Esophagus (tissue), 2 donors: ENCODE measurements at regions not wholly inside any gene's neighbourhood (a gene's known extent, or its start where the extent isn't known, plus 50 kb on each side); places are given as distances from the start of the nearest gene placed in this dataset.
"Not testable (repeated sequence)": the region's sequence is repeated elsewhere in the genome, so short reads cannot be mapped to it uniquely, and the experiment has no call there.

Source experiments
- H3K27ac ChIP-seq, 2 donors: one replicate each; pipeline ENCODE4 v1.5.1; 2013; ENCODE audit warnings: low read depth in 2 of 2, mild to moderate bottlenecking in 2 of 2, inconsistent platforms in 1 of 2, low read length in 1 of 2, moderate library complexity in 1 of 2
- H3K27me3 ChIP-seq, 2 donors: one replicate each; pipeline ENCODE4 v1.6.1; 2013; ENCODE audit warnings: low read length in 2 of 2, control low read depth in 1 of 2, mild to moderate bottlenecking in 1 of 2; ENCODE audit not compliant: insufficient read depth in 2 of 2, control insufficient read depth in 1 of 2
- H3K36me3 ChIP-seq, 2 donors: one replicate each; pipeline ENCODE4 v1.6.1; 2013; ENCODE audit warnings: low read length in 1 of 2; ENCODE audit not compliant: control insufficient read depth in 2 of 2, insufficient read depth in 2 of 2
- H3K4me1 ChIP-seq, 2 donors: one replicate each; pipeline ENCODE4 v1.6.1; 2013; ENCODE audit warnings: low read length in 1 of 2; ENCODE audit not compliant: control insufficient read depth in 2 of 2, insufficient read depth in 2 of 2
- H3K4me3 ChIP-seq, 2 donors: one replicate each; pipeline ENCODE4 v1.5.1; 2013; ENCODE audit warnings: low read length in 2 of 2, mild to moderate bottlenecking in 2 of 2, low read depth in 1 of 2, moderate library complexity in 1 of 2
- H3K9me3 ChIP-seq, 2 donors: one replicate each; pipeline ENCODE4 v1.6.1; 2013; ENCODE audit warnings: mild to moderate bottlenecking in 2 of 2, low read depth in 1 of 2, low read length in 1 of 2, moderate library complexity in 1 of 2; ENCODE audit not compliant: control insufficient read depth in 2 of 2, insufficient read depth in 1 of 2
- WGBS, 2 donors: extraction: QIAGEN DNeasy Blood & Tissue Kit; methylation state at CpG; one replicate each; pipeline ENCODE4 v1.1.7; 2013; 5-methylcytosine and 5-hydroxymethylcytosine counted together
- donor health status: healthy with polysubstance abuse.
- donor health status: Bipolar disorder and iron deficiency.

- H3K9me3 ChIP-seq = no peaks in the 10 kb centered on the region
- H3K4me3 ChIP-seq = no peak overlapping the region
- no peak overlapping the region for H3K27ac ChIP-seq
- H3K36me3 ChIP-seq = no peaks in the 10 kb centered on the region
- no peaks in the 10 kb centered on the region for H3K27me3 ChIP-seq
- 72 to 76% methylated on average over 4 of the region's 4 CpGs for WGBS, 2 donors
- H3K4me1 ChIP-seq = no peaks in the 10 kb centered on the region
Measured at GRCh38 chr1:94362466-94363058, 55.6 kb upstream of the ABCD3 start.

DNA sequence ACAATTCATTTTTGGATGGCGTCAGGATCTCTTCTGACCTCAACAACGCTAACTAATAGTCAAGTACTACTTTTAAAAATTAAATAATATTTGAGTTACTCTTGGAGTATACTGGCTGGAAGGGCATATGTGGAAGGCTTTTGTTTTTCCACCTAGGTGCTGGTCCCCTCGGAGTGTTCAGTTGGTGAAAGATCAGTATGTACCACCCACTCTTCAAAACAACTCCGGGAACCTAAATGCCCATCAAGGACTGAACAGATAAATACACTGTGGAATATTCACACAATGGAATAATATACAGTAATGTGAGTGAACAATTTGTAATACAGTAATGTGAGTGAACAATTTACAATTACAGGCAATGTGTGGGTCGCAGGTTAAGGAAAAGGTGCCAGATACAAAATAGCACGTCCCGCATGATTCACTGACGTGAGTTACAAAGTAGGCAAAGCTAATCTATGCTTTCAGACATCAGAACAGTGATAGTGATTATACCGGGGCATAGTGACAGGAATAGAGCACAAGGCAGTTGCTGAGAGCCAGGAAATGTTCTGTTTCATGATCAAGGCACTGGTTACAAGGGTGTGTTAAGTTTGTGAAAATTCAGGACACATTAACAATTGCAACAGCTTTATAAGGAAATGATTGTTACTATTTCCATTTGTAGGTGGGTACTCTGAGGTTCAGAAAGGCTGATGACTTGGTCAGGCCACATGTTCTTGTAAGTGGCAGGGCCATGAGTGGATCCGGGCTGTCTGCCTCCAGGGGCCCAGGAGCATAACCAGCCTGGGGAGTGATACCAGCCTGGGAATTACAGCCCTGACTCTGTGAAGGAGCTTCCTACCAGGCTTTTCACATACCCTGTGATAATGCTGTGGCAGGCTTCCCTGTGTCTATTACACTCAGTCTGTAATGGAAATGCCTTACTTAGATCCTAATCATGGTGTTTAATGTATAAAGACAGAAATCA lies 59.3 kb upstream of the ABCD3 start:
- Histone ChIP-seq H3K27ac (no peak overlapping the region), H3K9me3 (no peaks in the 10 kb centered on the region), H3K4me3 (no peak overlapping the region), H3K27me3 (no peaks in the 10 kb centered on the region), H3K4me1 (no peaks in the 10 kb centered on the region), H3K36me3 (no peaks in the 10 kb centered on the region)
- 90% methylated on average over 10 of the region's 10 CpGs for WGBS, 2 donors

DNA sequence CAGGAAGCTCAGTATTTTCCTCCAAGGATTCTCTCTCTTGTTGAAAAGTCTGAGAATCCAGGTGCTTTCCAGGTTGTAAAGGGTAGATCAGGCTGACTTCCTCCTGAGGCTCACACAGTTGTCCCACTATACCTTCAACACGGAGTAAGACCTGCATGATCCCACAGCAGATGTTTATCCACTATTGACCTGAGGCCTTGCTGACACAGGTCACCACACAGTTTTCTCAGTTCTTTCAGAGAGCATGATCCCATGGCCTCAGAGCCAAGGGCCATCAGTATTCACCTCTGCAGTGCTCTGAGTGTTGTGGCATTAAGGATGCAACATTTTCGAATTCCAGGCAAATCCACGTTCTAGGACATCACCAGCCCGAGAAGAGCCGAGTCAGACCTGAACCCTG lies 60.5 kb upstream of the ABCD3 start:
- no peaks in the 10 kb centered on the region for H3K9me3 ChIP-seq
- WGBS, 2 donors = 87% methylated on average over 5 of the region's 5 CpGs
- H3K27ac ChIP-seq = no peak overlapping the region
- no peaks in the 10 kb centered on the region for H3K27me3 ChIP-seq
- H3K36me3 ChIP-seq = no peaks in the 10 kb centered on the region
- H3K4me3 ChIP-seq = no peak overlapping the region
- no peaks in the 10 kb centered on the region for H3K4me1 ChIP-seq

- 39 to 46% methylated on average over 3 of the region's 3 CpGs for WGBS, 2 donors
- H3K27me3 ChIP-seq = no peaks in the 10 kb centered on the region
Measured at GRCh38 chr1:94355485-94355980, 62.7 kb upstream of the ABCD3 start.

DNA sequence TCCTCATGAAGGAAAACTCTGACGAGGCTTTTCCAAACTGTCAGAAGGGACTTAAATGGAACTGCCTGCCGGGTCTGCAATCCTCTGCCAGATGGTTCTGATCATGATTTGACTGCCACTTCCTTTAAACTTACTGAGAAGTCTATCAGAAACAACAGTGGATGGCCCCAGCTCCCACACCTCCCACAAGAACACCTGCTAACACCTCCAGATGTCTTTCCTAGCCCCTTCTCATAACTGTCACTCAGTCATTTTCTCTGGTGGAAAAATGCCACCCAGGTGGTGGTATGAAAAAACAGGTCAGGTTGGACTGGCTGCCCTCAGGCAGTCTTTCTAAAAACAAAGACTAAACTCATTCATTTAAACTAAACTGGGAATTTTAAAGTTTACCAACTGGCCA lies 66.7 kb upstream of the ABCD3 start:
- Histone ChIP-seq H3K36me3 (no peaks in the 10 kb centered on the region), H3K4me3 (no peak overlapping the region), H3K9me3 (no peaks in the 10 kb centered on the region), H3K27ac (no peak overlapping the region), H3K27me3 (no peaks in the 10 kb centered on the region), H3K4me1 (no peaks in the 10 kb centered on the region)
- WGBS, 2 donors = 7 to 17% methylated on average over 2 of the region's 2 CpGs

More at GRCh38 chr1:94355485-94355980, 62.7 kb upstream of the ABCD3 start:
- no peak overlapping the region for H3K27ac ChIP-seq
- no peaks in the 10 kb centered on the region for H3K36me3 ChIP-seq
- H3K9me3 ChIP-seq = no peaks in the 10 kb centered on the region
- no peak overlapping the region for H3K4me3 ChIP-seq
- no peaks in the 10 kb centered on the region for H3K4me1 ChIP-seq

GRCh38 chr1:94350350-94350924 lies 67.8 kb upstream of the ABCD3 start:
- Histone ChIP-seq H3K27me3 (no peaks in the 10 kb centered on the region), H3K4me1 (no peaks in the 10 kb centered on the region), H3K27ac (no peak overlapping the region), H3K4me3 (no peak overlapping the region), H3K9me3 (no peaks in the 10 kb centered on the region), H3K36me3 (no peaks in the 10 kb centered on the region)
- 43 to 54% methylated on average over 1 of the region's 1 CpG for WGBS, 2 donors

GRCh38 chr1:94349853-94350252 lies 68.3 kb upstream of the ABCD3 start:
- Histone ChIP-seq H3K4me3 (no peak overlapping the region), H3K9me3 (no peaks in the 10 kb centered on the region), H3K27ac (no peak overlapping the region), H3K4me1 (no peaks in the 10 kb centered on the region), H3K36me3 (no peaks in the 10 kb centered on the region), H3K27me3 (no peaks in the 10 kb centered on the region)
- WGBS, 2 donors = 37 to 40% methylated on average over 2 of the region's 2 CpGs

DNA sequence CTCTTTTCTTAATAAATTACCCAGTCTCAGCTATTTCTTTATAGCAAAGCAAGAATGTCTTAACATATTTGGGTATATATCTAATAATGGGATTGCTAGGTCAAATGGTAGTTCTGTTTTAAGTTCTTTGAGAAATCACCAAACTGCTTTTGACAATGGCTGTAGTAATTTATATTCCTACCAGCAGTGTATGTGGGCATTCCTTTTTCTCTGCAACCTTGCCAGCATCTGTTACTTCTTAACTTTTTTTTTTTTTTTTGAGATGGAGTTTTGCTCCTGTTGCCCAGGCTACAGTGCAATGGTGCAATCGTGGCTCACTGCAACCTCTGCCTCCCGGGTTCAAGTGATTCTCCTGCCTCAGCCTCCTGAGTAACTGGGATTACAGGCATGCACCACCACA lies 69.8 kb upstream of the ABCD3 start:
- 65 to 75% methylated on average over 2 of the region's 2 CpGs for WGBS, 2 donors
- not testable (repeated sequence) for H3K36me3 ChIP-seq, H3K27me3 ChIP-seq, H3K9me3 ChIP-seq, H3K4me3 ChIP-seq, H3K4me1 ChIP-seq, H3K27ac ChIP-seq

GRCh38 chr1:94345148-94345721 lies 73.0 kb upstream of the ABCD3 start:
- no peak overlapping the region for H3K4me3 ChIP-seq
- no peak overlapping the region for H3K27ac ChIP-seq
- 85 to 90% methylated on average over 4 of the region's 4 CpGs for WGBS, 2 donors
- no peaks in the 10 kb centered on the region for H3K36me3 ChIP-seq
- H3K9me3 ChIP-seq = no peaks in the 10 kb centered on the region
- H3K27me3 ChIP-seq = no peaks in the 10 kb centered on the region
- no peaks in the 10 kb centered on the region for H3K4me1 ChIP-seq
